AG04449 (cell line): ENCODE measurements at regions not wholly inside any gene's neighbourhood (a gene's known extent, or its start where the extent isn't known, plus 50 kb on each side); places are given as distances from the start of the nearest gene placed in this dataset.

Experiments
- CTCF ChIA-PET: fragments of 350-600 bp; formaldehyde crosslinking; extraction: SDS; loops from one replicate; lab custom pipeline; 2021; ENCODE audit warnings: antibody characterized with exemption; lab: Yijun Ruan, JAX
- POLR2A ChIA-PET: fragments of 400-600, 350-600 bp; formaldehyde crosslinking; extraction: SDS; loops from one replicate; lab custom pipeline; 2020; ENCODE audit warnings: antibody characterized with exemption, inconsistent platforms; lab: Yijun Ruan, JAX
- DNase-seq: peaks from one replicate; pipeline ENCODE4 v3.0.0-alpha.2; 2010; ENCODE audit warnings: low read depth, low spot score
- H3K4me3 ChIP-seq: 2 replicates; pipeline ENCODE4 v1.5.1; 2011; ENCODE audit warnings: low read depth, mild to moderate bottlenecking, control low read depth, low read length
- TF ChIP-seq, protein P1 (sequence below): IDR thresholded peaks from one replicate; pipeline ENCODE4 v1.5.1; 2011; ENCODE audit warnings: mild to moderate bottlenecking, moderate library complexity, low read length, control low read depth, inconsistent platforms; ENCODE audit not compliant: insufficient read depth; ENCODE audit errors: missing control alignments

DNA sequence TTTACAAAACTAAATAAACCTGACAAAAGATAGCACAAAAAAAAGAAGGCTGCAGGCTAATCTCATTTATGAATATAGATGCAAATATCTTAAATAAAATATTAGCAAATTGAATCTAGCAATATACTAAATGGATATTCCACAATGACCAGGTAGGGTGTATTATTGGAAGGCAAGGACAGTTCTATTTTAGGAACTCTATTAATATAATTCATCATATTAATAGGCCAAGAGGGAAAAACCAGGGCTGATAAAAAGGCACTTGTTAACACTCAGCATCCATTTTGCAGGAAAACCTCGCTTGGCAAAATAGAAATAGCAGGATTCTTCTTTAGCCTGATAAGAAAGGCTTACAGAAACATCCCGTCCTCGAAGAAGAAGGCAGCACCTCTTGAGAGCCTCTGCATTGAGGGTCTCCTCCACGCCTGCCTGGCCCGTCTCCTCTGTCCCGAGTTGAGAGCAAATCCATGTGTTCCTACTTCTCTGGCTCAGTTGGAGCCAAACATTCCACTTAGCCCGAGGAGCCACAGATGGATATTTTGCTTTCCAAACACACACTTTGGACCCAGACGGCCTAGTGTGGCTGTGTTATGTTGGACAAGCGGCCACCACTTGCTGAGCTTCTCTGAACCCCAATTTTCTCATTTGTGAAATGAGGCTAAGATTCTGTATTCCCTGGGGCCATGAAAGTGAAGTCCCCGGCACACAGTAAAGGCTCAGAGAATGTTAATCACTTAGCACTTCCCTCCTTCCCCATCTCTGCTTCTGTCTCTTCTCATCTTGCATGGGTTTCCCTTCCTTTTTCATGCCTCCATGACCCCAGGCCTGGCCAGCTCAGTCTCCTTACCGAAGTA lies 181.8 kb upstream of the MVB12B start:
- ChIA-PET POLR2A (no interaction called here), CTCF (no interaction called here)
- TF ChIP-seq, protein P1, sequence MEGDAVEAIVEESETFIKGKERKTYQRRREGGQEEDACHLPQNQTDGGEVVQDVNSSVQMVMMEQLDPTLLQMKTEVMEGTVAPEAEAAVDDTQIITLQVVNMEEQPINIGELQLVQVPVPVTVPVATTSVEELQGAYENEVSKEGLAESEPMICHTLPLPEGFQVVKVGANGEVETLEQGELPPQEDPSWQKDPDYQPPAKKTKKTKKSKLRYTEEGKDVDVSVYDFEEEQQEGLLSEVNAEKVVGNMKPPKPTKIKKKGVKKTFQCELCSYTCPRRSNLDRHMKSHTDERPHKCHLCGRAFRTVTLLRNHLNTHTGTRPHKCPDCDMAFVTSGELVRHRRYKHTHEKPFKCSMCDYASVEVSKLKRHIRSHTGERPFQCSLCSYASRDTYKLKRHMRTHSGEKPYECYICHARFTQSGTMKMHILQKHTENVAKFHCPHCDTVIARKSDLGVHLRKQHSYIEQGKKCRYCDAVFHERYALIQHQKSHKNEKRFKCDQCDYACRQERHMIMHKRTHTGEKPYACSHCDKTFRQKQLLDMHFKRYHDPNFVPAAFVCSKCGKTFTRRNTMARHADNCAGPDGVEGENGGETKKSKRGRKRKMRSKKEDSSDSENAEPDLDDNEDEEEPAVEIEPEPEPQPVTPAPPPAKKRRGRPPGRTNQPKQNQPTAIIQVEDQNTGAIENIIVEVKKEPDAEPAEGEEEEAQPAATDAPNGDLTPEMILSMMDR, result no peak
- no peak for DNase-seq
- no peak overlapping the region for H3K4me3 ChIP-seq

DNA sequence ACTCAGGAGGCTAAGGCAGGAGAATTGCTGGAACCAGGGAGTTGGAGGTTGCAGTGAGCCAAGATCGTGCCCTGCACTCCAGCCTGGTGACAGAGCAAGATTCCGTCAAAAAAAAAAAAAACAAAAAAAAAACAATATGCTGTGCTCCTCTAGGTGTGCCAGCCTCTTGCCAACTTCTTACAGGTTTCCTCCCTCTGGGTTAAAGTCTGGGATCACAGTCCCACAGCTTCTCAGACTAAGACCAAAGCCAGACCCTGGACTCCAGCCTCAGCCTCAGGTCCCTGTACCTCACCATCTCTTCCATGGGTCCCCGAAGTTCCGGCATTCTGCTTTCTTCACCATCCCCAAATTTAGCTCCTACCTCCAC lies 180.8 kb upstream of the MVB12B start:
- POLR2A ChIA-PET, result no interaction called here
- CTCF ChIA-PET, result no interaction called here
- TF ChIP-seq, protein P1, result no peak
- DNase-seq, result no peak
- no peak overlapping the region for H3K4me3 ChIP-seq

DNA sequence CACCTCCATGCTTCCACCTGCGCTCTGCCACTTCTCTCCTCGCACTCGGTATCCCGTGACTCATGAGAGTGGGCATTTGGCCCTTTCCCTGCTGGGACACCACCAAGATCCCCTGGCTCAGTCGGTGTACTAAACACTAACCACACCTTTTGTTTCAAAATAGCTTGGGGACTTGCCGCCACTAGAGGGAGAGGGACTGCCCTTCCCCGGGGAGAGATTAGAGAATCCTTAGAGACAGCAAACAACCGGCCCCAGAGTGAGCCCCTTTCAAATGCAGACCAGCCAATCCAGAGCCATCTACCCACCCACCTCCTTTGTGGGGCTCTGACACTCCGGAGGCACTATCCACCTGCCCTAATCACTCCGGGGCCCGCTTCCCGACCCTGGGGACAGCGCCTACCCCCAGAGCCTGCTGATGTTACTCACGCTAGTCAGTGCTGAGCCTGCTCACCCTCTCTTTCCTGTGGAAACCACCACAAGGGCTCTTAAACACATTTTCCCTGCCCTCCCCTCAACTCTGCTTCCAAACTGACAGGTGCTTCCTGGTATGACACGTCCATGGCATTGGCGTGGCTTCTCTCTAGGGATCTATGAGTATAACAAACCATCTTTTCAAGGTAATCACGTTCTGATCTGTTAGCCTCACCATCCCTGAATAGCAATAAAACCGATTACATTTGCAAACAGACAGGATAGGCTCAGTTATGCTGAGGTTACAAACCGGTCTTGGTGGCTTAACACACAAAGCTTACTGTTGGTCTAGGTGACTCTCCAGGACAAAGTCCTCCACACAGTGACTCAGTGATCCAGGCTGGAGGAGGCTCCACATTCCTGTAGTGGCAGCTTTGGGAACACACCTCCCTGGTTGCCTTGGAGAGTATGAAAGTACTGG lies 180.1 kb upstream of the MVB12B start:
- DNase-seq, result no peak
- TF ChIP-seq, protein P1, result peak; percentile 29
- ChIA-PET POLR2A (no interaction called here), CTCF (no interaction called here)
- H3K4me3 ChIP-seq, result no peak overlapping the region

DNA sequence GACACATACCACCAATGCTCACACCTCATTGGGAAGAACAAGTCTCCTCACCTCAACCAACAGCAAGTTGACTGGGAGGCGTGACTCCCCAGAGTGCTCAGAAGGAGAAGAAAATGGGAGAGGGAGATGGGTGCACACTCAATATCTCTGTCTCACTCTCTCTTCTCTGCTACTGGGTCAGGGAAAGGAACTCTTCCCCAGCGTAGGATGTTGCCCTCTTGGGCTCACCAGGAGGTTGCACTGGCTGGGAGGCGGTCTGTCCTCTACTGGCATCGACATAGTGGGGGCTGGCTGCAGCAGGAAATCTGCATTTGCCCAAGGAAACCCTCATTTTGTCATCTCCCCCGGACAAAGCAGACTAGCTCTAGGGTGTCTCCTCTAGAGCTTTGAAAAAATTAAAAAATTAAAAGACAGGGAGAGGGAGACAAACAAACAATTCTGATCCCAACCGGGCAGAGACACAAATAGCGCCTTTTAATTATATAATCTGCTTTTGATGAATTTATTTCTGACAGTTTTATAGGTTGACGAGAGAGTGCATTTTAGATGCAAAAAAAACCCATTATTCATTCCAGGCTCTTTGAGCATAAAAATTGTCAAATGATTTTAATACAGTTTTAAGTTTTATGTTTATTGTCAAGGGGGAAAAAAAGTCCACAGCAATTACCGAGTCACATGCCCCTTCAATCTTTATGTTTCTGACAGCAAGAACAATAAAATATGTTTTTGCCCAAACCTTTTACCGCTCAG lies 179.3 kb upstream of the MVB12B start:
- no peak for DNase-seq
- TF ChIP-seq, protein P1, result no peak
- CTCF ChIA-PET, result interaction anchor here (1.4 kb wide), 1 partner anchor 10 kb away, joined by 4 read pairs; no protein-coding TSS in a partner anchor
- H3K4me3 ChIP-seq, result no peak overlapping the region
- POLR2A ChIA-PET, result no interaction called here

DNA sequence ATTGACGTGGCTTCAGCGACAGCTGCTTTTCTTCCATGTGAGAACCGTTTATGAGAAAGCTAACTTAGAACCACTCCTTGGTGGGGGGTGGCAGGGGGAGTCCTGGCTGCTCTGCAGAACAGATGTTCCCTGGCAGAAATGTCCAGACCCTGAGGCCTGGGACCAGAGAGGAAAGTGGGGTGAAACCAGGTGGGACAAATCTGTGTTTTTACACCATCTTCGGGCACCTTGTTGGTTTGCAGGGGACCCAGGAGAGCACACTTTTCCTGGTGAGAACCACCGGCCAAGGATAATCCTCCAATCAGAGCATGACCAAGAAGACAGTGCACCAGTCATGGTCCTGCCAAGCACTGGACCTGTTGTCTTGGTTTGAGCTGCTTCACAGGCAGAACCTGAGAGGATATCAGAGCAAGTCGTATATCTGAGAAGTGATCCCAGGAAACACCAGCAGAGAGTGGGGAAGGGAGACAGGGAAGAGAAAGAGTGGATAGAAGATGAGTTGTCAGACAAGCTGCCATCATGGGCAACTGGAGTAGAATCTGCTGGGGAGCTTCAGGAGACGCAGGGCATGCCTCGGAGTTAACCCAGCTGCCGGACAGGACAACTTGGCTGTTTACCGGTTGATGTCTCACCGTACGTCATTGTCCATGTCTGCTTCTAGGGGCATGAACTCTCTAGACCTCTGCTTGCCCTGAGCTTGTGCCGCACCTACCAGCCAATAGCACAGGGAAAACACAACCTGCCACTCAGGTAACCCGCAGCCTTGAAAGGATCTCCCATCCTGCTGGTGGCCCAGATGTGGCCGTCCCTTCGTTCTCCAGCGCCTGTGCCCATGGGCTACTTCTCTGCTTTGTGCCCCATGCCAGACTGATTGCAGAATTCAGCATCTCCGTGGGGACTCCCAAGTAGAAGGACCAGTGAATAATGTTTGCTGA lies 178.4 kb upstream of the MVB12B start:
- H3K4me3 ChIP-seq, result no peak overlapping the region
- POLR2A ChIA-PET, result no interaction called here
- TF ChIP-seq, protein P1, result no peak
- no peak for DNase-seq
- CTCF ChIA-PET, result interaction anchor here (1.4 kb wide), 1 partner anchor 11 kb away, joined by 4 read pairs; no protein-coding TSS in a partner anchor
